ENCODE measurements at regions not wholly inside any gene's neighbourhood (a gene's known extent, or its start where the extent isn't known, plus 50 kb on each side); places are given as distances from the start of the nearest gene placed in this dataset.
A peak's percentile ranks its signal among the peaks of the same experiment; 100 is the strongest.

DNA sequence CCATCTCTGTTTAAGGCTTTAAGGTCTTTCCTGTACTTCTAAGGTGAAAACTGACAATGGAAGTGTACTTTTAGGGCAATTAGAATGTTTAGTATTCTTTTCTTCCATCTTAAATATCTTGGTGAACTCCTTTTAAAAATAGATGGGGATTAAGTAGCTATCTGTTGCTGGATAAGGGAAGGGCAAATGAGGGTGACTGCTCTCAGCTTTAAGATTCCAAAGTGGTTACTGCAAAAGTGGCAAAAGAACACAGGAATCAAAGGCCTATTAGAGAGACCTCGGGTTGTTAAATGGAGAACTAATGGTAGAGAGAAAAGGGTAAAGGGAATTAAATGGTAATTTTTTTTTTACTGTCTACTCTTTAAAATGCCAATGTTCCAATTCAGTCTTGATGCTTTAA lies 774.1 kb upstream of the B3GALT2 start:
- TF ChIP-seq EZH2 (IDR thresholded peaks at IDR 0.05; ENCODE audit: borderline replicate concordance, low read length), result no peak
- TF ChIP-seq, protein P1, sequence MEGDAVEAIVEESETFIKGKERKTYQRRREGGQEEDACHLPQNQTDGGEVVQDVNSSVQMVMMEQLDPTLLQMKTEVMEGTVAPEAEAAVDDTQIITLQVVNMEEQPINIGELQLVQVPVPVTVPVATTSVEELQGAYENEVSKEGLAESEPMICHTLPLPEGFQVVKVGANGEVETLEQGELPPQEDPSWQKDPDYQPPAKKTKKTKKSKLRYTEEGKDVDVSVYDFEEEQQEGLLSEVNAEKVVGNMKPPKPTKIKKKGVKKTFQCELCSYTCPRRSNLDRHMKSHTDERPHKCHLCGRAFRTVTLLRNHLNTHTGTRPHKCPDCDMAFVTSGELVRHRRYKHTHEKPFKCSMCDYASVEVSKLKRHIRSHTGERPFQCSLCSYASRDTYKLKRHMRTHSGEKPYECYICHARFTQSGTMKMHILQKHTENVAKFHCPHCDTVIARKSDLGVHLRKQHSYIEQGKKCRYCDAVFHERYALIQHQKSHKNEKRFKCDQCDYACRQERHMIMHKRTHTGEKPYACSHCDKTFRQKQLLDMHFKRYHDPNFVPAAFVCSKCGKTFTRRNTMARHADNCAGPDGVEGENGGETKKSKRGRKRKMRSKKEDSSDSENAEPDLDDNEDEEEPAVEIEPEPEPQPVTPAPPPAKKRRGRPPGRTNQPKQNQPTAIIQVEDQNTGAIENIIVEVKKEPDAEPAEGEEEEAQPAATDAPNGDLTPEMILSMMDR (IDR thresholded peaks at IDR 0.05; ENCODE audit: low read length), result no peak
- H3F3A ChIP-seq (ENCODE audit: insufficient read depth, low read length), result no peaks in the 10 kb centered on the region
- no peak overlapping the region for H3K4me3 ChIP-seq (ENCODE audit: low read depth, low read length, poor library complexity, severe bottlenecking)
- no peaks in the 10 kb centered on the region for H3K9me3 ChIP-seq (ENCODE audit: low read length)
- no peaks in the 10 kb centered on the region for H3K9me2 ChIP-seq (ENCODE audit: low read depth, low read length)
- no peak overlapping the region for H3K27ac ChIP-seq (ENCODE audit: low read depth, low read length, poor library complexity, severe bottlenecking)
- no peak overlapping the region for H3K4me2 ChIP-seq (ENCODE audit: low read length)
- H3K9ac ChIP-seq (ENCODE audit: low read length), result no peak overlapping the region
- H3K79me2 ChIP-seq (ENCODE audit: insufficient read depth, low read length), result no peaks in the 10 kb centered on the region
- peak overlapping the region; percentile 18; the same call in 1 of the 2 replicates for H2AFZ ChIP-seq (ENCODE audit: low read length)
- H4K20me1 ChIP-seq (ENCODE audit: insufficient read depth, low read length), result no peaks in the 10 kb centered on the region
- H3K4me1 ChIP-seq (ENCODE audit: insufficient read depth, low read length, severe bottlenecking), result peaks cover 21% of the 10 kb centered on the region
- H3K36me3 ChIP-seq (ENCODE audit: insufficient read depth, low read length), result no peaks in the 10 kb centered on the region
- no peaks in the 10 kb centered on the region for H3K27me3 ChIP-seq (ENCODE audit: insufficient read depth, low read length)

DNA sequence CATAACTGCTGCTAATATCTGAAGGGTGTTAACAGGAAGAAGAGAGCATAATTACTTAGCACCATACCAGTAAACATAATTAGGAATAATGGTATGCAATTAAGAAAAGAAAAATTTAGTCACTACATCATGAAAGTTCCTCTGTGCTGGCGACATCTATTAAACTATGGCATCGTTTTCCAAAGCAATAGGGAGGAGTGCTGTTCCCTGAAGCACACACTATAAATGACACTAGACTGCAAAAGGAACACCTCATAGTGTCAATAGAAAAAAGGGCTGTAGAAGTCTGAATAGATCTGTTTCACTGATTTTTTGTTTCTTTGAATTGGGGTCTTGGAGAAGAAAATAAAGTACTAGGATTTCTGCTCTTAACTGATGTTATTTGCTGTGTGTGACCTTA lies 773.6 kb upstream of the B3GALT2 start:
- Histone ChIP-seq H3K9ac (ENCODE audit: low read length) (no peak overlapping the region), H2AFZ (ENCODE audit: low read length) (0 out of 2 replicates have a peak overlapping the region, but pooled peaks have one; percentile 18), H3K27me3 (ENCODE audit: insufficient read depth, low read length) (no peaks in the 10 kb centered on the region), H3K4me1 (ENCODE audit: insufficient read depth, low read length, severe bottlenecking) (peaks cover 18% of the 10 kb centered on the region), H3K36me3 (ENCODE audit: insufficient read depth, low read length) (no peaks in the 10 kb centered on the region), H3K4me3 (ENCODE audit: low read depth, low read length, poor library complexity, severe bottlenecking) (no peak overlapping the region), H3K27ac (ENCODE audit: low read depth, low read length, poor library complexity, severe bottlenecking) (no peak overlapping the region), H3K79me2 (ENCODE audit: insufficient read depth, low read length) (no peaks in the 10 kb centered on the region), H3K4me2 (ENCODE audit: low read length) (no peak overlapping the region), H3K9me2 (ENCODE audit: low read depth, low read length) (no peaks in the 10 kb centered on the region), H3K9me3 (ENCODE audit: low read length) (no peaks in the 10 kb centered on the region), H3F3A (ENCODE audit: insufficient read depth, low read length) (no peaks in the 10 kb centered on the region), H4K20me1 (ENCODE audit: insufficient read depth, low read length) (no peaks in the 10 kb centered on the region)
- TF ChIP-seq, protein P1 (IDR thresholded peaks at IDR 0.05; ENCODE audit: low read length), result no peak
- TF ChIP-seq EZH2 (IDR thresholded peaks at IDR 0.05; ENCODE audit: borderline replicate concordance, low read length), result no peak

DNA sequence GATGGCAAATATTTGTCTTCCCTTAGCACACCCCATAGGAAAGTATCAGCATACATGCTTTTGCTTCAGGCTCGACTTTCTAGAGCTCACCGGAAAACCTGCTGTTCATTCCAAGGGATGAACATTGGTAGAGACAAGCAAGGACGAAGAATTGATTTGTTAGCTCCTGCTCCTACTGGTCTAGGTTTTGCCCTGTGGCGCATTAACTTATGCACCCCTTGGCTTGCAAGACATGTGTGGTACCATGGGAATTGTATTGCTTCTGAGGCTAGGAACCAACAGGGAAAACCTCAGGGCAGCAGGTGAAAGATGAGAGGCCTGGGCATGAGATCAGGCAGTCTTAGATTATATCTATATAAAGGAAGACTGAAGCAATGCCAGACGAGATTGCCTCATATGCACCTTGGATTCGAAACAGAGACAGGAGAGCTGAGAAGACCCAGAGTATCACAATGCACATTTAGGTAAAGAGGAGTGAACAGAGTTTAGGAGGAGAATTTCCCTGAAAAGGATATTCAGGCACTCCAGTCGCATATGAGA lies 771.2 kb upstream of the B3GALT2 start:
- no peaks in the 10 kb centered on the region for H3K9me3 ChIP-seq (ENCODE audit: low read length)
- H3K4me1 ChIP-seq (ENCODE audit: insufficient read depth, low read length, severe bottlenecking), result peaks cover 10% of the 10 kb centered on the region
- H3K4me3 ChIP-seq (ENCODE audit: low read depth, low read length, poor library complexity, severe bottlenecking), result no peak overlapping the region
- no peaks in the 10 kb centered on the region for H4K20me1 ChIP-seq (ENCODE audit: insufficient read depth, low read length)
- no peak overlapping the region for H3K9ac ChIP-seq (ENCODE audit: low read length)
- TF ChIP-seq, protein P1 (IDR thresholded peaks at IDR 0.05; ENCODE audit: low read length), result no peak
- TF ChIP-seq EZH2 (IDR thresholded peaks at IDR 0.05; ENCODE audit: borderline replicate concordance, low read length), result no peak
- H3K79me2 ChIP-seq (ENCODE audit: insufficient read depth, low read length), result no peaks in the 10 kb centered on the region
- no peaks in the 10 kb centered on the region for H3K9me2 ChIP-seq (ENCODE audit: low read depth, low read length)
- no peak overlapping the region for H3K27ac ChIP-seq (ENCODE audit: low read depth, low read length, poor library complexity, severe bottlenecking)
- no peaks in the 10 kb centered on the region for H3K27me3 ChIP-seq (ENCODE audit: insufficient read depth, low read length)
- no peaks in the 10 kb centered on the region for H3K36me3 ChIP-seq (ENCODE audit: insufficient read depth, low read length)
- no peak overlapping the region for H2AFZ ChIP-seq (ENCODE audit: low read length)
- H3K4me2 ChIP-seq (ENCODE audit: low read length), result no peak overlapping the region
- H3F3A ChIP-seq (ENCODE audit: insufficient read depth, low read length), result no peaks in the 10 kb centered on the region
